PC-9 (cell line): ENCODE measurements at regions not wholly inside any gene's neighbourhood (a gene's known extent, or its start where the extent isn't known, plus 50 kb on each side); places are given as distances from the start of the nearest gene placed in this dataset.

Source experiments
- BruUV-seq: library from RNA; stranded (reverse); fragments of 400-500 nt; replicated peaks from 2 replicates; lab custom pipeline; 2021; lab: Mats Ljungman, UMichigan
- CTCF ChIA-PET: fragments of 300-600 bp; sonication (Branson Sonifier 250); formaldehyde crosslinking; loops from one replicate; lab custom pipeline; 2022; ENCODE audit warnings: antibody characterized with exemption; lab: Charles Lee
- POLR2A ChIA-PET: fragments of 300-600 bp; sonication (Branson Sonifier 250); formaldehyde crosslinking; loops from one replicate; lab custom pipeline; 2022; ENCODE audit warnings: antibody characterized with exemption; ENCODE audit not compliant: unreplicated experiment; lab: Charles Lee
- DNase-seq, 2 experiments: peaks; one replicate each; pipeline versions ENCODE4 v3.0.0 to v3.0.0-alpha.2; 2015 to 2022; ENCODE audit warnings: mixed read lengths in 1 of 2
- H2AFZ ChIP-seq: fragments of 200-600 bp; sonication (generic); 2 replicates; pipeline ENCODE4 v1.8.1; 2017; ENCODE audit warnings: antibody characterized with exemption
- H3F3A ChIP-seq: fragments of 200-600 bp; sonication (generic); 2 replicates; pipeline ENCODE4 v1.8.1; 2017; ENCODE audit warnings: antibody characterized with exemption, mild to moderate bottlenecking, low read depth; ENCODE audit not compliant: insufficient read depth
- H3K27ac ChIP-seq: fragments of 200-600 bp; sonication (generic); 2 replicates; pipeline ENCODE4 v1.6.1; 2016; ENCODE audit warnings: mixed run types
- H3K27me3 ChIP-seq: fragments of 200-600 bp; sonication (generic); 2 replicates; pipeline ENCODE4 v1.6.1; 2016; ENCODE audit warnings: low read depth, mixed run types; ENCODE audit not compliant: insufficient read depth
- H3K36me3 ChIP-seq: fragments of 200-600 bp; sonication (generic); 2 replicates; pipeline ENCODE4 v1.6.1; 2016; ENCODE audit warnings: low read depth, mixed run types
- H3K4me1 ChIP-seq: fragments of 200-600 bp; sonication (generic); replicated peaks from 2 replicates; pipeline ENCODE4 v1.6.1; 2016; ENCODE audit warnings: mixed run types; ENCODE audit not compliant: insufficient read depth
- H3K4me2 ChIP-seq: fragments of 200-600 bp; sonication (generic); 2 replicates; pipeline ENCODE4 v1.6.1; 2017; ENCODE audit warnings: mixed run types
- H3K4me3 ChIP-seq: fragments of 200-600 bp; sonication (generic); 2 replicates; pipeline ENCODE4 v1.6.1; 2016; ENCODE audit warnings: mixed run types
- H3K79me2 ChIP-seq: fragments of 200-600 bp; sonication (generic); 2 replicates; pipeline ENCODE4 v1.6.1; 2017; ENCODE audit warnings: low read depth, mixed run types
- H3K9me2 ChIP-seq: fragments of 200-600 bp; sonication (generic); 2 replicates; pipeline ENCODE4 v1.8.1; 2017; ENCODE audit warnings: mild to moderate bottlenecking; ENCODE audit not compliant: insufficient read depth
- H3K9me3 ChIP-seq: fragments of 200-600 bp; sonication (generic); 2 replicates; pipeline ENCODE4 v1.8.1; 2016; ENCODE audit warnings: low read depth; ENCODE audit not compliant: insufficient read depth
- H4K20me1 ChIP-seq: fragments of 200-600 bp; sonication (generic); 2 replicates; pipeline ENCODE4 v1.8.1; 2017; ENCODE audit not compliant: insufficient read depth
- CTCF ChIP-seq: fragments of 200-600 bp; sonication (generic); conservative IDR thresholded peaks from 2 replicates; pipeline ENCODE4 v1.6.1; 2017; ENCODE audit warnings: mixed run types, antibody characterized with exemption, mild to moderate bottlenecking, moderate library complexity
- EZH2 ChIP-seq: fragments of 200-600 bp; sonication (generic); IDR thresholded peaks from 2 replicates; pipeline ENCODE4 v1.8.0; 2017; ENCODE audit warnings: antibody characterized with exemption, low read depth
- intact Hi-C: fragments of 100-400 bp; cut with micrococcal nuclease; formaldehyde crosslinking; loops from one replicate; pipeline ENCODE4 v1.10.0; 2022; ENCODE audit not compliant: unreplicated experiment

- POLR2A ChIA-PET, result no interaction called here
- H3K36me3 ChIP-seq, result no peaks in the 10 kb centered on the region; the same call in 1 of the 2 replicates
- no peak overlapping the region for H2AFZ ChIP-seq
- no peaks in the 10 kb centered on the region for H3K79me2 ChIP-seq
- no peak overlapping the region for H3K27ac ChIP-seq
- no peaks in the 10 kb centered on the region for H3K27me3 ChIP-seq
- no TSS peak for BruUV-seq
- intact Hi-C loops, result no loop called here
- no peak for TF ChIP-seq EZH2
- TF ChIP-seq CTCF, result no peak
- no peak overlapping the region for H3K4me2 ChIP-seq
- H3F3A ChIP-seq, result peaks cover 10% of the 10 kb centered on the region; the same call in 1 of the 2 replicates
- H3K4me3 ChIP-seq, result no peak overlapping the region
- CTCF ChIA-PET, result no interaction called here
- no peaks in the 10 kb centered on the region for H3K4me1 ChIP-seq
- H3K9me2 ChIP-seq, result no peaks in the 10 kb centered on the region
- peaks cover 14% of the 10 kb centered on the region; the same call in 1 of the 2 replicates for H3K9me3 ChIP-seq
- H4K20me1 ChIP-seq, result no peaks in the 10 kb centered on the region
- DNase-seq, result no peak
These were observed 135.5 kb upstream of the JUN start for GRCh38 chr1:58919226-58919958.

GRCh38 chr1:58919959-58920321 lies 136.1 kb upstream of the JUN start:
- no peak overlapping the region for H3K4me2 ChIP-seq
- H3K4me1 ChIP-seq, result no peaks in the 10 kb centered on the region
- no peaks in the 10 kb centered on the region for H4K20me1 ChIP-seq
- intact Hi-C loops, result no loop called here
- peaks cover 8% of the 10 kb centered on the region; the same call in 1 of the 2 replicates for H3F3A ChIP-seq
- H3K27ac ChIP-seq, result no peak overlapping the region
- ChIA-PET CTCF (no interaction called here), POLR2A (no interaction called here)
- no peak for DNase-seq
- H3K36me3 ChIP-seq, result no peaks in the 10 kb centered on the region; the same call in 1 of the 2 replicates
- TF ChIP-seq CTCF, result no peak
- no peak for TF ChIP-seq EZH2
- H2AFZ ChIP-seq, result no peak overlapping the region
- peaks cover 9% of the 10 kb centered on the region; the same call in 1 of the 2 replicates for H3K9me3 ChIP-seq
- H3K9me2 ChIP-seq, result no peaks in the 10 kb centered on the region
- H3K27me3 ChIP-seq, result no peaks in the 10 kb centered on the region
- BruUV-seq, result no TSS peak
- H3K79me2 ChIP-seq, result no peaks in the 10 kb centered on the region
- no peak overlapping the region for H3K4me3 ChIP-seq

- ChIA-PET POLR2A (interaction anchor here (0.8 kb wide), 1 partner anchor 11 kb away, joined by 7 read pairs; no protein-coding TSS in a partner anchor), CTCF (no interaction called here)
- no peaks in the 10 kb centered on the region for H3K79me2 ChIP-seq
- no peaks in the 10 kb centered on the region for H3K9me2 ChIP-seq
- no peak overlapping the region for H3K4me2 ChIP-seq
- no peak overlapping the region for H2AFZ ChIP-seq
- no peaks in the 10 kb centered on the region for H3K4me1 ChIP-seq
- H3F3A ChIP-seq, result peaks cover 8% of the 10 kb centered on the region; the same call in 1 of the 2 replicates
- no peaks in the 10 kb centered on the region for H3K27me3 ChIP-seq
- H3K9me3 ChIP-seq, result no peaks in the 10 kb centered on the region
- no peak for TF ChIP-seq EZH2
- TF ChIP-seq CTCF, result no peak
- no peaks in the 10 kb centered on the region for H3K36me3 ChIP-seq
- BruUV-seq, result no TSS peak
- H3K4me3 ChIP-seq, result no peak overlapping the region
- H4K20me1 ChIP-seq, result no peaks in the 10 kb centered on the region
- no peak overlapping the region for H3K27ac ChIP-seq
- no peak for DNase-seq
- intact Hi-C loops, result no loop called here
These were observed 137.5 kb upstream of the JUN start for GRCh38 chr1:58921342-58921741.
